ENCODE measurements at regions not wholly inside any gene's neighbourhood (a gene's known extent, or its start where the extent isn't known, plus 50 kb on each side); places are given as distances from the start of the nearest gene placed in this dataset.

DNA sequence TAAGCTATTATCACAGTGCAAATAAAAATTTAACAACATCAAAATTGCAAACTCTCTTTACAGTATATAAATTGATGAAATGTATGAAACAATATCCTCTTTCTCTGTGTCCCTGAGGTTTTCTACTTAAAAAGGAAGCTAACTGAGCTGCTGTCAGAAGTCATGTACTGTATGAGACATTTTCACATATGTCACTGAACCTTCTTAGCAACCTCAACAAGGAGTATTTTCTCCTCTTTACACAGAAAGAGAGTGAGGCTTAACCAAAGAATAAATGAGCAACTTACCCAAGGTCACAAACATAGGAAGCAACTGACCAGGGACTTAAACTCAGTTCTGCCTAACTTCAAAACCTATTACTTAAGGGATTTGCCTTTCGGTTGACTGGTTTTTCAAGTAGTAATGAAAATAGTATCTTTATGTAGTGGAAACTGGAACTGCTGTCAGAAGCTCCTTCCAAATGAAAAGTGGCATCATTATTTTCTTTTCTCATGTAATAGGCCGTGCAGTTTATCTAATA is 288.9 kb downstream of the LRRIQ3 start:
- 100% methylated on average over 1 of the region's 2 CpGs; no CpG with 5 or more reads in 1 of the 2 experiments for whole genome bisulfite sequencing, 2 experiments
- Histone ChIP-seq H3K4me1 (ENCODE audit: control insufficient read depth, insufficient read depth, low read length) (no peaks in the 10 kb centered on the region), H3K27me3 (ENCODE audit: control insufficient read depth, insufficient read depth, low read length, poor library complexity, severe bottlenecking) (no peaks in the 10 kb centered on the region), H3K4me3 (ENCODE audit: insufficient read depth, low read depth, low read length) (no peak overlapping the region), H3K36me3 (ENCODE audit: control insufficient read depth, insufficient read depth, low read length) (no peaks in the 10 kb centered on the region), H3K9me3 (ENCODE audit: control insufficient read depth, low read length) (no peaks in the 10 kb centered on the region), H3K27ac (ENCODE audit: insufficient read depth, low read depth, low read length, poor library complexity, severe bottlenecking) (no peak overlapping the region)

DNA sequence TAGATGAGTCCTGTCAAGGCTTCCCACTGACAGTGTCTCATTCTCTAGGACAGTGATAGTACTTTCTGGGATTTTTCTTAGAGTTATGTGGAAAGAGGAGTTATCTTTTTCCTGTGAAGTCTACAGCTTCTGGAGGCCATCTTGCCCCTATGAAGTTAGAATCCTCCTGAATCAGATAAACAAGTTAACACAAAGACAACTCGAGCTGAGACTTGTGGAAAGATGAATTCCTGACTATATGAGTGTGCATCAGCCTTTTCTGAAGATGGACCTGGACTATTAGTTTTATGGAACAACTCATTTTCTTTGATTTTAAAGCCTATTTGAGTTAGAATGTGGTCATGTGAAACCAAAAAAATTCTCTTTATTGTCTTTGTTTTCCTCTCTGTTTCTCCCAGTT is 290.9 kb downstream of the LRRIQ3 start:
- Histone ChIP-seq H3K27me3 (ENCODE audit: control insufficient read depth, insufficient read depth, low read length, poor library complexity, severe bottlenecking) (no peaks in the 10 kb centered on the region), H3K4me3 (ENCODE audit: insufficient read depth, low read depth, low read length) (no peak overlapping the region), H3K27ac (ENCODE audit: insufficient read depth, low read depth, low read length, poor library complexity, severe bottlenecking) (no peak overlapping the region), H3K4me1 (ENCODE audit: control insufficient read depth, insufficient read depth, low read length) (peaks cover 7% of the 10 kb centered on the region), H3K36me3 (ENCODE audit: control insufficient read depth, insufficient read depth, low read length) (no peaks in the 10 kb centered on the region), H3K9me3 (ENCODE audit: control insufficient read depth, low read length) (no peaks in the 10 kb centered on the region)
- 93 to 96% methylated on average over 1 of the region's 1 CpG for WGBS, 2 experiments

DNA sequence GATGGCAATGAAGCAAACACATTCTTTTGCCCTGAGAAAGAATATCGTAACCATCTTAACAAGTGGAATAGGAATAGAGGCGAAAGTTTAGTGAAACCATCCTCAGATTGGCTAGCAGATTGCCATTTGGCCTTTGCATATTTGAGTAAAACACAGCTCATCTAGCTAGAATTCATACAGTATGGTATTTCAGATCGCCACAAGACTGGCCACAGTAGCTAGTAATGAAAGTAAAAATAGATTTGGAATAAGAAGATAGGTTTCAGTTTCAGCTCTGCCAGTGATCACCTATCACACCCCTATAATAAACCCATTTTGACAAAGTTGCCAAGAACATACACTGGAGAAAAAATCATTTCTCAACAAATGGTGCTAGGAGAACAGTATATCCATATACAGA is 294.9 kb downstream of the LRRIQ3 start:
- Histone ChIP-seq H3K9me3 (ENCODE audit: control insufficient read depth, low read length) (no peaks in the 10 kb centered on the region), H3K4me3 (ENCODE audit: insufficient read depth, low read depth, low read length) (no peak overlapping the region), H3K27ac (ENCODE audit: insufficient read depth, low read depth, low read length, poor library complexity, severe bottlenecking) (no peak overlapping the region), H3K4me1 (ENCODE audit: control insufficient read depth, insufficient read depth, low read length) (peaks cover 15% of the 10 kb centered on the region), H3K27me3 (ENCODE audit: control insufficient read depth, insufficient read depth, low read length, poor library complexity, severe bottlenecking) (no peaks in the 10 kb centered on the region), H3K36me3 (ENCODE audit: control insufficient read depth, insufficient read depth, low read length) (no peaks in the 10 kb centered on the region)
- 96 to 100% methylated on average over 2 of the region's 3 CpGs for WGBS, 2 experiments

- Histone ChIP-seq H3K4me1 (ENCODE audit: control insufficient read depth, insufficient read depth, low read length) (peaks cover 15% of the 10 kb centered on the region), H3K36me3 (ENCODE audit: control insufficient read depth, insufficient read depth, low read length) (no peaks in the 10 kb centered on the region), H3K9me3 (ENCODE audit: control insufficient read depth, low read length) (no peaks in the 10 kb centered on the region), H3K27me3 (ENCODE audit: control insufficient read depth, insufficient read depth, low read length, poor library complexity, severe bottlenecking) (no peaks in the 10 kb centered on the region), H3K27ac (ENCODE audit: insufficient read depth, low read depth, low read length, poor library complexity, severe bottlenecking) (no peak overlapping the region), H3K4me3 (ENCODE audit: insufficient read depth, low read depth, low read length) (no peak overlapping the region)
- WGBS, 2 experiments = 54 to 56% methylated on average over 5 of the region's 5 CpGs
These were observed 296.2 kb downstream of the LRRIQ3 start for GRCh38 chr1:73901738-73902137.

- no peaks in the 10 kb centered on the region for H3K27me3 ChIP-seq (ENCODE audit: control insufficient read depth, insufficient read depth, low read length, poor library complexity, severe bottlenecking)
- peaks cover 15% of the 10 kb centered on the region for H3K4me1 ChIP-seq (ENCODE audit: control insufficient read depth, insufficient read depth, low read length)
- no peaks in the 10 kb centered on the region for H3K36me3 ChIP-seq (ENCODE audit: control insufficient read depth, insufficient read depth, low read length)
- H3K9me3 ChIP-seq (ENCODE audit: control insufficient read depth, low read length) = no peaks in the 10 kb centered on the region
- H3K27ac ChIP-seq (ENCODE audit: insufficient read depth, low read depth, low read length, poor library complexity, severe bottlenecking) = no peak overlapping the region
- WGBS, 2 experiments = 86 to 91% methylated on average over 3 of the region's 3 CpGs
- no peak overlapping the region for H3K4me3 ChIP-seq (ENCODE audit: insufficient read depth, low read depth, low read length)
These were observed 298.7 kb downstream of the LRRIQ3 start for GRCh38 chr1:73899311-73899710.

DNA sequence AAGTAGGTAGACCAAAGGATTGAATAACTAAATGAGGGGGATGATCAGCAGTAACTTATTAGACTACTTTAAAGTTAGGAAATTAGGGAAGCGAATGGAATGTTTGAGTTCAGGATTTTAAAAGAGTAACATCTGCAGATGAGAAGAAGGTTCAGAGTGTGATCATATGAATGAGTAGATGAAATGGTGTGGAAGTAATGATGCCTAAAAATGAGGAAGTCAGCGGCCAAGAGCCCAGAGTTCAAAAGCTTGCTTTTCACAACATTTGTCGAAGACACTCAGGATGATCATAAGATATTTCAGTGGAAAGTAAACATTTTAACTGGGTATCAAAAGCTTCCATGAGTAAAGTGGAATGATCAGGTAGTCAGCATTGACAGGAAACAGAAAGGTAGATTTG is 299.4 kb downstream of the LRRIQ3 start:
- Histone ChIP-seq H3K9me3 (ENCODE audit: control insufficient read depth, low read length) (no peaks in the 10 kb centered on the region), H3K27ac (ENCODE audit: insufficient read depth, low read depth, low read length, poor library complexity, severe bottlenecking) (no peak overlapping the region), H3K27me3 (ENCODE audit: control insufficient read depth, insufficient read depth, low read length, poor library complexity, severe bottlenecking) (no peaks in the 10 kb centered on the region), H3K36me3 (ENCODE audit: control insufficient read depth, insufficient read depth, low read length) (no peaks in the 10 kb centered on the region), H3K4me3 (ENCODE audit: insufficient read depth, low read depth, low read length) (no peak overlapping the region), H3K4me1 (ENCODE audit: control insufficient read depth, insufficient read depth, low read length) (peaks cover 15% of the 10 kb centered on the region)
- 94 to 96% methylated on average over 3 of the region's 3 CpGs for WGBS, 2 experiments

- 96 to 99% methylated on average over 3 of the region's 3 CpGs for WGBS, 2 experiments
- Histone ChIP-seq H3K27ac (ENCODE audit: insufficient read depth, low read depth, low read length, poor library complexity, severe bottlenecking) (no peak overlapping the region), H3K4me3 (ENCODE audit: insufficient read depth, low read depth, low read length) (no peak overlapping the region), H3K27me3 (ENCODE audit: control insufficient read depth, insufficient read depth, low read length, poor library complexity, severe bottlenecking) (no peaks in the 10 kb centered on the region), H3K9me3 (ENCODE audit: control insufficient read depth, low read length) (no peaks in the 10 kb centered on the region), H3K4me1 (ENCODE audit: control insufficient read depth, insufficient read depth, low read length) (no peaks in the 10 kb centered on the region), H3K36me3 (ENCODE audit: control insufficient read depth, insufficient read depth, low read length) (no peaks in the 10 kb centered on the region)
These were observed 310.6 kb downstream of the LRRIQ3 start for GRCh38 chr1:73887412-73887811.

- Histone ChIP-seq H3K4me3 (ENCODE audit: insufficient read depth, low read depth, low read length) (no peak overlapping the region), H3K27ac (ENCODE audit: insufficient read depth, low read depth, low read length, poor library complexity, severe bottlenecking) (no peak overlapping the region), H3K9me3 (ENCODE audit: control insufficient read depth, low read length) (no peaks in the 10 kb centered on the region), H3K4me1 (ENCODE audit: control insufficient read depth, insufficient read depth, low read length) (no peaks in the 10 kb centered on the region), H3K27me3 (ENCODE audit: control insufficient read depth, insufficient read depth, low read length, poor library complexity, severe bottlenecking) (no peaks in the 10 kb centered on the region), H3K36me3 (ENCODE audit: control insufficient read depth, insufficient read depth, low read length) (no peaks in the 10 kb centered on the region)
- 97 to 100% methylated on average over 2 of the region's 2 CpGs for WGBS, 2 experiments
These were observed 311.3 kb downstream of the LRRIQ3 start for GRCh38 chr1:73886716-73887115.

GRCh38 chr1:73874806-73875205 is 323.2 kb downstream of the LRRIQ3 start:
- H3K27ac ChIP-seq (ENCODE audit: insufficient read depth, low read depth, low read length, poor library complexity, severe bottlenecking) = no peak overlapping the region
- no peaks in the 10 kb centered on the region for H3K27me3 ChIP-seq (ENCODE audit: control insufficient read depth, insufficient read depth, low read length, poor library complexity, severe bottlenecking)
- 92 to 100% methylated on average over 1 of the region's 1 CpG for WGBS, 2 experiments
- no peaks in the 10 kb centered on the region for H3K9me3 ChIP-seq (ENCODE audit: control insufficient read depth, low read length)
- H3K4me1 ChIP-seq (ENCODE audit: control insufficient read depth, insufficient read depth, low read length) = no peaks in the 10 kb centered on the region
- no peak overlapping the region for H3K4me3 ChIP-seq (ENCODE audit: insufficient read depth, low read depth, low read length)
- no peaks in the 10 kb centered on the region for H3K36me3 ChIP-seq (ENCODE audit: control insufficient read depth, insufficient read depth, low read length)

GRCh38 chr1:73868810-73869336 is 329.1 kb downstream of the LRRIQ3 start:
- Histone ChIP-seq H3K27ac (ENCODE audit: insufficient read depth, low read depth, low read length, poor library complexity, severe bottlenecking) (no peak overlapping the region), H3K4me1 (ENCODE audit: control insufficient read depth, insufficient read depth, low read length) (no peaks in the 10 kb centered on the region), H3K27me3 (ENCODE audit: control insufficient read depth, insufficient read depth, low read length, poor library complexity, severe bottlenecking) (no peaks in the 10 kb centered on the region), H3K36me3 (ENCODE audit: control insufficient read depth, insufficient read depth, low read length) (no peaks in the 10 kb centered on the region), H3K4me3 (ENCODE audit: insufficient read depth, low read depth, low read length) (no peak overlapping the region), H3K9me3 (ENCODE audit: control insufficient read depth, low read length) (no peaks in the 10 kb centered on the region)
- 93 to 100% methylated on average over 1 to 2 of the region's 2 CpGs for WGBS, 2 experiments

GRCh38 chr1:73862355-73862754 is 335.6 kb downstream of the LRRIQ3 start:
- Histone ChIP-seq H3K4me1 (ENCODE audit: control insufficient read depth, insufficient read depth, low read length) (no peaks in the 10 kb centered on the region), H3K4me3 (ENCODE audit: insufficient read depth, low read depth, low read length) (no peak overlapping the region), H3K9me3 (ENCODE audit: control insufficient read depth, low read length) (no peaks in the 10 kb centered on the region), H3K27ac (ENCODE audit: insufficient read depth, low read depth, low read length, poor library complexity, severe bottlenecking) (no peak overlapping the region), H3K27me3 (ENCODE audit: control insufficient read depth, insufficient read depth, low read length, poor library complexity, severe bottlenecking) (no peaks in the 10 kb centered on the region), H3K36me3 (ENCODE audit: control insufficient read depth, insufficient read depth, low read length) (no peaks in the 10 kb centered on the region)
- WGBS, 2 experiments = 72 to 73% methylated on average over 1 of the region's 1 CpG

All from ectodermal cell (in vitro differentiated cells).